ENCODE measurements at regions not wholly inside any gene's neighbourhood (a gene's known extent, or its start where the extent isn't known, plus 50 kb on each side); places are given as distances from the start of the nearest gene placed in this dataset.

GRCh38 chr2:103959174-103960128 is 894.5 kb upstream of the POU3F3 start:
- no peak for DNase-seq (ENCODE audit: low spot score)

- DNase-seq (ENCODE audit: low spot score) = no peak
Observed at GRCh38 chr2:103960129-103960513, 893.8 kb upstream of the POU3F3 start.

- DNase-seq (ENCODE audit: low spot score) = no peak
Observed at GRCh38 chr2:103960951-103961350, 893.0 kb upstream of the POU3F3 start.

- DNase-seq (ENCODE audit: low spot score) = no peak
Observed at GRCh38 chr2:103961862-103962261, 892.1 kb upstream of the POU3F3 start.

- no peak for DNase-seq (ENCODE audit: low spot score)
Observed at GRCh38 chr2:103962670-103963069, 891.2 kb upstream of the POU3F3 start.

GRCh38 chr2:103963146-103963725 is 890.7 kb upstream of the POU3F3 start:
- DNase-seq (ENCODE audit: low spot score) = no peak

- no peak for DNase-seq (ENCODE audit: low spot score)
Observed at GRCh38 chr2:103977241-103977640, 876.7 kb upstream of the POU3F3 start.

- no peak for DNase-seq (ENCODE audit: low spot score)
Observed at GRCh38 chr2:103977668-103978067, 876.2 kb upstream of the POU3F3 start.

GRCh38 chr2:103980401-103980800 is 873.5 kb upstream of the POU3F3 start:
- DNase-seq (ENCODE audit: low spot score) = no peak

- no peak for DNase-seq (ENCODE audit: low spot score)
Observed at GRCh38 chr2:103982691-103983090, 871.2 kb upstream of the POU3F3 start.

- no peak for DNase-seq (ENCODE audit: low spot score)
Observed at GRCh38 chr2:103986001-103986400, 867.9 kb upstream of the POU3F3 start.

GRCh38 chr2:103991591-103991990 is 862.3 kb upstream of the POU3F3 start:
- no peak for DNase-seq (ENCODE audit: low spot score)

- no peak for DNase-seq (ENCODE audit: low spot score)
Observed at GRCh38 chr2:104004821-104005220, 849.1 kb upstream of the POU3F3 start.

GRCh38 chr2:104016801-104017200 is 837.1 kb upstream of the POU3F3 start:
- no peak for DNase-seq (ENCODE audit: low spot score)

- no peak for DNase-seq (ENCODE audit: low spot score)
Observed at GRCh38 chr2:104023306-104023705, 830.6 kb upstream of the POU3F3 start.

GRCh38 chr2:104023765-104024164 is 830.1 kb upstream of the POU3F3 start:
- DNase-seq (ENCODE audit: low spot score) = no peak

GRCh38 chr2:104025295-104025694 is 828.6 kb upstream of the POU3F3 start:
- DNase-seq (ENCODE audit: low spot score) = no peak

- no peak for DNase-seq (ENCODE audit: low spot score)
Observed at GRCh38 chr2:104026725-104027124, 827.2 kb upstream of the POU3F3 start.

GRCh38 chr2:104027321-104027720 is 826.6 kb upstream of the POU3F3 start:
- DNase-seq (ENCODE audit: low spot score) = no peak

- DNase-seq (ENCODE audit: low spot score) = no peak
Observed at GRCh38 chr2:104028061-104028460, 825.9 kb upstream of the POU3F3 start.

- DNase-seq (ENCODE audit: low spot score) = no peak
Observed at GRCh38 chr2:104033399-104033798, 820.5 kb upstream of the POU3F3 start.

- no peak for DNase-seq (ENCODE audit: low spot score)
Observed at GRCh38 chr2:104040771-104041170, 813.1 kb upstream of the POU3F3 start.

- DNase-seq (ENCODE audit: low spot score) = no peak
Observed at GRCh38 chr2:104041351-104041750, 812.6 kb upstream of the POU3F3 start.

GRCh38 chr2:104043864-104044263 is 810.1 kb upstream of the POU3F3 start:
- no peak for DNase-seq (ENCODE audit: low spot score)

Data from hematopoietic multipotent progenitor cell treated with erythropoietin and hydrocortisone succinate and interleukin-3 and kit ligand, for 15 days (in vitro differentiated cells).